Adrenal gland (tissue), 9 donors: ENCODE measurements at regions not wholly inside any gene's neighbourhood (a gene's known extent, or its start where the extent isn't known, plus 50 kb on each side); places are given as distances from the start of the nearest gene placed in this dataset.

Source experiments
- DNase-seq, 7 donors: peaks; one replicate each; pipeline ENCODE4 v3.0.0-alpha.2; 2019 to 2020
- H3K27ac ChIP-seq, 5 donors: fragments of 200-600 bp; sonication (generic) in 4 of 5; 1 replicate in 3 of 5; 2 replicates in 2 of 5; pipeline versions ENCODE4 v1.5.1 to v1.8.0; 2016 to 2020; ENCODE audit warnings: mild to moderate bottlenecking in 1 of 5
- H3K27me3 ChIP-seq: fragments of 200-600 bp; 2 replicates; pipeline ENCODE4 v1.8.0; 2021
- H3K36me3 ChIP-seq, 2 donors: fragments of 200-600 bp; replicated peaks in 1 of 2; 1 replicate in 1 of 2; 2 replicates in 1 of 2; pipeline versions ENCODE4 v1.5.1 to v1.8.0; 2018 to 2022
- H3K4me1 ChIP-seq, 2 donors: fragments of 200-600 bp; replicated peaks in 1 of 2; 1 replicate in 1 of 2; 2 replicates in 1 of 2; pipeline versions ENCODE4 v1.5.1 to v1.8.0; 2018 to 2021
- H3K4me3 ChIP-seq, 4 donors: fragments of 200-600 bp; sonication (generic) in 3 of 4; one replicate each; pipeline ENCODE4 v1.5.1; 2016 to 2018
- H3K9me3 ChIP-seq, 3 donors: fragments of 200-600 bp; sonication (generic) in 1 of 3; replicated peaks in 1 of 3; 1 replicate in 2 of 3; 2 replicates in 1 of 3; pipeline versions ENCODE4 v1.5.1 to v1.8.0; 2016 to 2021
- POLR2A ChIP-seq, 2 donors: fragments of 450-650 bp; IDR thresholded peaks; one replicate each; pipeline ENCODE4 v1.6.1; 2017; ENCODE audit warnings: antibody characterized with exemption in 2 of 2, mild to moderate bottlenecking in 2 of 2, moderate library complexity in 1 of 2
- whole genome bisulfite sequencing, 4 donors: extraction: QIAGEN DNeasy Blood & Tissue Kit in 2 of 4; methylation state at CpG; one replicate each; pipeline versions ENCODE4 v1.1.5 to v1.1.7; 2013 to 2017; 5-methylcytosine and 5-hydroxymethylcytosine counted together
- intact Hi-C, 2 donors: fragments of 100-400 bp; cut with DNase I; formaldehyde crosslinking; loops; one replicate each; pipeline versions ENCODE4 v1.14.1 to v1.15.0; 2022 to 2023
- TF ChIP-seq, protein P1 (sequence below), 6 experiments: fragments of 450-650 bp in 4 of 6; fragments of 200-600 bp in 2 of 6; sonication (generic) in 1 of 6; IDR thresholded peaks; 1 replicate in 5 of 6; 2 replicates in 1 of 6; pipeline versions ENCODE4 v1.5.1 to v1.8.0; 2016 to 2021; ENCODE audit warnings: antibody characterized with exemption in 6 of 6, mild to moderate bottlenecking in 2 of 6, moderate library complexity in 1 of 6
- donor health status: healthy with polysubstance abuse.
- donor health status: Bipolar disorder and iron deficiency.
- donor health status: DM: yes; HTN: yes; CAD: no.
- donor health status: DM: no; HTN: no; CAD: no.
- donor health status: DM: no; HTN: no; CAD: no.

DNA sequence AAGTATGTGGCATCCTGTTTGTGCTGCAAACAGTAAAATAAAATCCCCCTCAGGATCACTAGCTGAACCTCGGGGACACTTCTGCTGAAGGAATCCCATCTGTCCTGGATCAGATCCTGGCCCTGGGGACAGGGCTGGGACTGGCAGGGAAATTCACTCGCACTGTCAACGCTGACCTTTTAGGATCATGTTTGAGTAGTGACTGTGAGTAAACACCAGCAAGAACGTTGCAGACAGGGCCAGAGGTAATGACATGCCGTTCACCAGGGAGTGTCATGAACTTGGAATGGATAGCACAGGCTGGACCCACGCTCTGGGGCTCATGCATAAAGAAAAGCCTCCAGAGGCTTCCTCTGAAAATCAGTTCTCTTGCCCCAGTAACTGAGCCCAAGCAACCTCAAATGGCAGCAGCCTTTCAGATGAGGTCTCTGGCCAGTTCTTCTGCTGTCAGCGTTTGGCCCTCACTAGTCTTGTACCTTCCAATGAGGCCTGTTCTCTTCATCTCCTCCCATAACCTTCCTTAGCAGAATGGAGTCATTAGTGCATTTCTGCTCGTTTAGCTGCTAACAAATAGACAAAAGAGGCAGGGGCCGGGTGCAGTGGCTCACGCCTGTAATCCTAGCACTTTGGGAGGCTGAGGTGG lies 51.0 kb upstream of the BARX2 start:
- TF ChIP-seq, protein P1, sequence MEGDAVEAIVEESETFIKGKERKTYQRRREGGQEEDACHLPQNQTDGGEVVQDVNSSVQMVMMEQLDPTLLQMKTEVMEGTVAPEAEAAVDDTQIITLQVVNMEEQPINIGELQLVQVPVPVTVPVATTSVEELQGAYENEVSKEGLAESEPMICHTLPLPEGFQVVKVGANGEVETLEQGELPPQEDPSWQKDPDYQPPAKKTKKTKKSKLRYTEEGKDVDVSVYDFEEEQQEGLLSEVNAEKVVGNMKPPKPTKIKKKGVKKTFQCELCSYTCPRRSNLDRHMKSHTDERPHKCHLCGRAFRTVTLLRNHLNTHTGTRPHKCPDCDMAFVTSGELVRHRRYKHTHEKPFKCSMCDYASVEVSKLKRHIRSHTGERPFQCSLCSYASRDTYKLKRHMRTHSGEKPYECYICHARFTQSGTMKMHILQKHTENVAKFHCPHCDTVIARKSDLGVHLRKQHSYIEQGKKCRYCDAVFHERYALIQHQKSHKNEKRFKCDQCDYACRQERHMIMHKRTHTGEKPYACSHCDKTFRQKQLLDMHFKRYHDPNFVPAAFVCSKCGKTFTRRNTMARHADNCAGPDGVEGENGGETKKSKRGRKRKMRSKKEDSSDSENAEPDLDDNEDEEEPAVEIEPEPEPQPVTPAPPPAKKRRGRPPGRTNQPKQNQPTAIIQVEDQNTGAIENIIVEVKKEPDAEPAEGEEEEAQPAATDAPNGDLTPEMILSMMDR (IDR thresholded peaks at IDR 0.05) = no peak
- no peak for TF ChIP-seq POLR2A (IDR thresholded peaks at IDR 0.05)
- Histone ChIP-seq H3K4me1 (peaks cover 0 to 4% of the 10 kb centered on the region in 2 donors), H3K27ac (peak overlapping the region in 1 of 5 donors; percentile 8), H3K9me3 (no peaks in the 10 kb centered on the region), H3K36me3 (no peaks in the 10 kb centered on the region), H3K4me3 (peak overlapping the region in 1 of 4 donors; percentile 6), H3K27me3 (no peaks in the 10 kb centered on the region)
- intact Hi-C loops = loop anchor here in 1 of 2 donors (10.0 kb wide), 2 partner anchors 100 to 440 kb away; no protein-coding TSS in a partner anchor
- WGBS, 4 donors = 54 to 70% (median 59%) methylated on average over 8 to 10 of the region's 10 CpGs
- DNase-seq = peak in 3 of 7 donors; percentile 11 to 58 (median 26)

DNA sequence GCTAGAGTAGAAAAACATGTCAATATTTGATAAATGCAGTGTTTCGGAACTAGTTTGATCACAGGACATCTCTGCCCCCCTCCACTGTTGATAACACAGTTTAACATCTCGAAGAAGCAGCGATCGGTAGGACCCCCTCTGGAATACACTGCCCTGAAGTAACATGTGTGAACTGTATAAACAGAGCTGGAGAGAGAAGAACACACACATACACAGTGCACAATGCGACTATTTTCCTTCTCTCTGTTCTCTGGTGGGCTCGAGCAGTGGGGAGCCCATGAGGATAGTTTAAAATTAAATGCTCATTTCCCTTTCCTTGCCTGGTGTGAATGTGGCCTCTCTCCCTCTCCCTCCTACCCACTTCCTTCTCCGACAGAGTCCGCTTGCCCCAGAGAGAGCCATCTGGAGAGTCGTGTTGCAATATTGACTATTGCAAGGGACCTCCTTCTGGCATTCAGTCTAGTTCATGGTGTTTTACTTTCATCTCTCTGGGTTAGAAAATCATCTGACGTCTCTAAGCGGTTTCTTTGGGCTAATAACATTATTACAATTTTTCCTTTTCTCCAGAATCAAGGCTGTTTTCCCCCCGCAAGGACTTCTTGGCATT lies 51.6 kb upstream of the BARX2 start:
- Histone ChIP-seq H3K4me3 (peak overlapping the region in 1 of 4 donors; percentile 6), H3K27me3 (no peaks in the 10 kb centered on the region), H3K9me3 (no peaks in the 10 kb centered on the region), H3K36me3 (no peaks in the 10 kb centered on the region), H3K27ac (peak overlapping the region in 1 of 5 donors; percentile 53), H3K4me1 (peaks cover 0 to 4% of the 10 kb centered on the region in 2 donors)
- 58 to 65% (median 61%) methylated on average over 12 of the region's 12 CpGs for WGBS, 4 donors
- peak in 5 of 7 donors; percentile 25 to 47 (median 34) for DNase-seq
- intact Hi-C loops = loop anchor here in 1 of 2 donors (10.0 kb wide), 2 partner anchors 99 to 439 kb away; no protein-coding TSS in a partner anchor
- no peak for TF ChIP-seq POLR2A (IDR thresholded peaks at IDR 0.05)
- TF ChIP-seq, protein P1 (IDR thresholded peaks at IDR 0.05) = no peak

DNA sequence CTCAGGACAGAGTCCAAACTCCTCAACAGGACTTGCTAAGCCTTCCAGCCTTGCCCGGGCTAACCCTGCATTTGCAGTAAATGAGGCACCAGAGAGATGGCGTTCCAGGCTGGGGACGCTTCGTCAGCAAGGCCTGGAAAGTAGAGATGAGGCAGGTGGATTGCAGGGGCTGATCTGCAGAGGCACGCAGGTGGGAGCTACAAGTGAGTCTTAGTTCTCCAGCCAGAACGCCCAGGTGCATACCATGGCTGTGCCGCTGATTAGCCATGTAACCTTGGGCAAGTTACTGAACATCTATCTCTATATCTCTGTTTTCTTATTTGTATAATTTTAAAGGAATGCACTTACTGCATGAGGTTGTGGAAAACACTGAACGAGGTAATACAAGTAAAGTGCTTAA lies 52.7 kb upstream of the BARX2 start:
- no peak for DNase-seq
- H3K4me1 ChIP-seq = peaks cover 0 to 4% of the 10 kb centered on the region in 2 donors
- TF ChIP-seq POLR2A (IDR thresholded peaks at IDR 0.05) = no peak
- TF ChIP-seq, protein P1 (IDR thresholded peaks at IDR 0.05) = no peak
- no peak overlapping the region for H3K4me3 ChIP-seq
- H3K27me3 ChIP-seq = no peaks in the 10 kb centered on the region
- H3K36me3 ChIP-seq = no peaks in the 10 kb centered on the region
- H3K9me3 ChIP-seq = no peaks in the 10 kb centered on the region
- intact Hi-C loops = loop anchor here in 1 of 2 donors (10.0 kb wide), 2 partner anchors 98 to 438 kb away; no protein-coding TSS in a partner anchor
- 90 to 96% (median 93%) methylated on average over 8 of the region's 8 CpGs for WGBS, 4 donors
- no peak overlapping the region for H3K27ac ChIP-seq

DNA sequence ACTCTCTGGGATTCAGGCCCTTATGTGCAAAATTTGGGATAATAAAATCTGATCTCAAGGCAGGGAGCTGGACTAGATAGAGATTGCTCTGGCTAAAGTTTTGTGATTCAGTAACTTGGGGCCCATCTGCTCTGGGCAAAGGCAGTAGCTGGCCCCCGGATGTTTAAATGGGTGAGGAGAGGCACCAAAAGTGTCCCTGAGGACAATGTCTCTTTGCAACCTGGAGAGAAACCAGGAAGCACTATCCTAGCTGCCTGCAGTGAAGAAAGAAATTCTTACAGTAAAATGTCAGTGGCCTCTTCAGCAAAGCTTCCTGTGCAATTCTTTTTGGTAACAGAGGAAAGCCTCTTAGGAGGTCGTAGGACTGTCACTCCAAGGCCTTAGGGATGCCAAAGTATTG lies 54.6 kb upstream of the BARX2 start:
- no peak overlapping the region for H3K27ac ChIP-seq
- no peaks in the 10 kb centered on the region for H3K9me3 ChIP-seq
- DNase-seq = no peak
- no peak for TF ChIP-seq POLR2A (IDR thresholded peaks at IDR 0.05)
- WGBS, 4 donors = 56 to 80% (median 77%) methylated on average over 2 of the region's 2 CpGs
- H3K36me3 ChIP-seq = no peaks in the 10 kb centered on the region
- intact Hi-C loops = loop anchor here in 1 of 2 donors (10.0 kb wide), 2 partner anchors 96 to 436 kb away; no protein-coding TSS in a partner anchor
- peaks cover 0 to 4% of the 10 kb centered on the region in 2 donors for H3K4me1 ChIP-seq
- H3K4me3 ChIP-seq = no peak overlapping the region
- no peaks in the 10 kb centered on the region for H3K27me3 ChIP-seq
